Activated CD8-positive, alpha-beta memory T cell treated with anti-CD3 and anti-CD28 coated beads, Interleukin-2, amount 10 ng/mL, durations not matched to agents 7 days and 5 days (primary cell): ENCODE measurements at regions not wholly inside any gene's neighbourhood (a gene's known extent, or its start where the extent isn't known, plus 50 kb on each side); places are given as distances from the start of the nearest gene placed in this dataset.

Experiments used
- ATAC-seq: fragments of 150-1000 bp; cut with Tn5 transposase; one replicate; pipeline ENCODE4 v1.10.0; 2021; ENCODE audit warnings: moderate library complexity
- CTCF ChIA-PET: fragments of 350-600 bp; sonication (Branson Sonifier 250); formaldehyde crosslinking; loops from one replicate; lab custom pipeline; 2021; ENCODE audit warnings: antibody characterized with exemption; lab: Charles Lee
- DNase-seq: peaks from one replicate; pipeline ENCODE4 v3.0.0-alpha.2; 2020
- H3K27ac Mint-ChIP-seq: one replicate; pipeline ENCODE4 v1.8.0; 2021; ENCODE audit warnings: mild to moderate bottlenecking, mixed read lengths
- H3K27me3 Mint-ChIP-seq: one replicate; pipeline ENCODE4 v1.8.0; 2021; ENCODE audit warnings: mixed read lengths
- H3K36me3 Mint-ChIP-seq: one replicate; pipeline ENCODE4 v1.8.0; 2021; ENCODE audit warnings: mild to moderate bottlenecking, mixed read lengths
- H3K4me1 Mint-ChIP-seq: one replicate; pipeline ENCODE4 v1.8.0; 2021; ENCODE audit warnings: mixed read lengths
- H3K4me3 Mint-ChIP-seq: one replicate; pipeline ENCODE4 v1.8.0; 2021; ENCODE audit warnings: mild to moderate bottlenecking, moderate library complexity, mixed read lengths
- H3K9me3 Mint-ChIP-seq: one replicate; pipeline ENCODE4 v1.8.0; 2022; ENCODE audit warnings: low read depth, mixed read lengths

GRCh38 chr3:71857956-71858355 lies 73.0 kb upstream of the PROK2 start:
- Mint-ChIP-seq H3K36me3 (no peaks in the 10 kb centered on the region), H3K4me1 (peaks cover 7% of the 10 kb centered on the region), H3K9me3 (no peaks in the 10 kb centered on the region), H3K27ac (no peak overlapping the region), H3K4me3 (no peak overlapping the region), H3K27me3 (peaks cover 19% of the 10 kb centered on the region)
- DNase-seq (no peak), ATAC-seq (no peak)
- CTCF ChIA-PET = interaction anchor here (1.3 to 5.0 kb wide), 5 partner anchors 17 to 275 kb away, joined by 4 to 46 read pairs (median 6); partner anchors contain the start of gene FOXP1

- Mint-ChIP-seq H3K36me3 (no peaks in the 10 kb centered on the region), H3K4me1 (peaks cover 6% of the 10 kb centered on the region), H3K27me3 (peaks cover 6% of the 10 kb centered on the region), H3K9me3 (no peaks in the 10 kb centered on the region), H3K4me3 (no peak overlapping the region), H3K27ac (no peak overlapping the region)
- ATAC-seq (no peak), DNase-seq (no peak)
- CTCF ChIA-PET = interaction anchor here (1.1 to 1.8 kb wide), 2 partner anchors 125 to 144 kb away, joined by 3 to 8 read pairs; no protein-coding TSS in a partner anchor
These were observed 69.8 kb upstream of the PROK2 start for GRCh38 chr3:71854706-71855105.

GRCh38 chr3:71854096-71854495 lies 69.1 kb upstream of the PROK2 start:
- CTCF ChIA-PET = interaction anchor here (1.1 to 1.8 kb wide), 2 partner anchors 124 to 143 kb away, joined by 3 to 8 read pairs; no protein-coding TSS in a partner anchor
- no peak for DNase-seq
- Mint-ChIP-seq H3K4me1 (peaks cover 5% of the 10 kb centered on the region), H3K27me3 (peaks cover 6% of the 10 kb centered on the region), H3K36me3 (no peaks in the 10 kb centered on the region), H3K4me3 (no peak overlapping the region), H3K9me3 (no peaks in the 10 kb centered on the region), H3K27ac (no peak overlapping the region)
- no peak for ATAC-seq

GRCh38 chr3:71851878-71852277 lies 66.9 kb upstream of the PROK2 start:
- ATAC-seq (no peak), DNase-seq (no peak)
- H3K27ac Mint-ChIP-seq = no peak overlapping the region
- H3K4me3 Mint-ChIP-seq = no peak overlapping the region
- H3K4me1 Mint-ChIP-seq = no peaks in the 10 kb centered on the region
- H3K27me3 Mint-ChIP-seq = peaks cover 6% of the 10 kb centered on the region
- H3K9me3 Mint-ChIP-seq = no peaks in the 10 kb centered on the region
- CTCF ChIA-PET = interaction anchor here (2.0 kb wide), 1 partner anchor 122 kb away, joined by 6 read pairs; no protein-coding TSS in a partner anchor
- H3K36me3 Mint-ChIP-seq = no peaks in the 10 kb centered on the region

- CTCF ChIA-PET = no interaction called here
- Mint-ChIP-seq H3K27ac (no peak overlapping the region), H3K27me3 (peaks cover 6% of the 10 kb centered on the region), H3K4me1 (no peaks in the 10 kb centered on the region), H3K4me3 (no peak overlapping the region), H3K36me3 (no peaks in the 10 kb centered on the region), H3K9me3 (no peaks in the 10 kb centered on the region)
- ATAC-seq (no peak), DNase-seq (no peak)
These were observed 65.7 kb upstream of the PROK2 start for GRCh38 chr3:71850654-71851053.

GRCh38 chr3:71849681-71850080 lies 64.7 kb upstream of the PROK2 start:
- H3K36me3 Mint-ChIP-seq = no peaks in the 10 kb centered on the region
- no peak overlapping the region for H3K27ac Mint-ChIP-seq
- CTCF ChIA-PET = no interaction called here
- peaks cover 12% of the 10 kb centered on the region for H3K27me3 Mint-ChIP-seq
- H3K9me3 Mint-ChIP-seq = no peaks in the 10 kb centered on the region
- H3K4me1 Mint-ChIP-seq = no peaks in the 10 kb centered on the region
- ATAC-seq (no peak), DNase-seq (no peak)
- H3K4me3 Mint-ChIP-seq = no peak overlapping the region

GRCh38 chr3:71847794-71848193 lies 62.8 kb upstream of the PROK2 start:
- CTCF ChIA-PET = no interaction called here
- H3K27ac Mint-ChIP-seq = no peak overlapping the region
- ATAC-seq = no peak
- no peaks in the 10 kb centered on the region for H3K36me3 Mint-ChIP-seq
- no peaks in the 10 kb centered on the region for H3K9me3 Mint-ChIP-seq
- no peak overlapping the region for H3K4me3 Mint-ChIP-seq
- DNase-seq = no peak
- H3K4me1 Mint-ChIP-seq = no peaks in the 10 kb centered on the region
- peaks cover 19% of the 10 kb centered on the region for H3K27me3 Mint-ChIP-seq

GRCh38 chr3:71846185-71846584 lies 61.2 kb upstream of the PROK2 start:
- H3K4me3 Mint-ChIP-seq = no peak overlapping the region
- DNase-seq = no peak
- H3K36me3 Mint-ChIP-seq = no peaks in the 10 kb centered on the region
- H3K4me1 Mint-ChIP-seq = no peaks in the 10 kb centered on the region
- H3K27ac Mint-ChIP-seq = no peak overlapping the region
- H3K27me3 Mint-ChIP-seq = peaks cover 22% of the 10 kb centered on the region
- no peaks in the 10 kb centered on the region for H3K9me3 Mint-ChIP-seq
- no peak for ATAC-seq
- CTCF ChIA-PET = interaction anchor here (1.4 kb wide), 1 partner anchor 117 kb away, joined by 3 read pairs; no protein-coding TSS in a partner anchor

GRCh38 chr3:71843071-71843470 lies 58.1 kb upstream of the PROK2 start:
- no peak for DNase-seq
- CTCF ChIA-PET = no interaction called here

GRCh38 chr3:71838406-71838805 lies 53.5 kb upstream of the PROK2 start:
- CTCF ChIA-PET = interaction anchor here (1.1 kb wide), 1 partner anchor 36 kb away, joined by 3 read pairs; no protein-coding TSS in a partner anchor
- DNase-seq = no peak
- no peaks in the 10 kb centered on the region for H3K36me3 Mint-ChIP-seq
- no peak overlapping the region for H3K27ac Mint-ChIP-seq
- no peaks in the 10 kb centered on the region for H3K4me1 Mint-ChIP-seq
- no peak overlapping the region for H3K4me3 Mint-ChIP-seq
- no peak for ATAC-seq
- peaks cover 13% of the 10 kb centered on the region for H3K27me3 Mint-ChIP-seq
- no peaks in the 10 kb centered on the region for H3K9me3 Mint-ChIP-seq

More at GRCh38 chr3:71843071-71843470, 58.1 kb upstream of the PROK2 start:
- Mint-ChIP-seq H3K9me3 (no peaks in the 10 kb centered on the region), H3K36me3 (no peaks in the 10 kb centered on the region), H3K4me1 (no peaks in the 10 kb centered on the region), H3K27ac (no peak overlapping the region), H3K4me3 (no peak overlapping the region), H3K27me3 (peaks cover 18% of the 10 kb centered on the region)
- ATAC-seq = no peak
